ENCODE measurements at regions not wholly inside any gene's neighbourhood (a gene's known extent, or its start where the extent isn't known, plus 50 kb on each side); places are given as distances from the start of the nearest gene placed in this dataset.

- no peak for DNase-seq (ENCODE audit: low read depth in 2 of 2)
Measured at GRCh38 chr5:138665261-138665660, 88.0 kb upstream of the CTNNA1 start.

GRCh38 chr5:138664276-138664943 lies 88.8 kb upstream of the CTNNA1 start:
- no peak for DNase-seq (ENCODE audit: low read depth in 2 of 2)

DNA sequence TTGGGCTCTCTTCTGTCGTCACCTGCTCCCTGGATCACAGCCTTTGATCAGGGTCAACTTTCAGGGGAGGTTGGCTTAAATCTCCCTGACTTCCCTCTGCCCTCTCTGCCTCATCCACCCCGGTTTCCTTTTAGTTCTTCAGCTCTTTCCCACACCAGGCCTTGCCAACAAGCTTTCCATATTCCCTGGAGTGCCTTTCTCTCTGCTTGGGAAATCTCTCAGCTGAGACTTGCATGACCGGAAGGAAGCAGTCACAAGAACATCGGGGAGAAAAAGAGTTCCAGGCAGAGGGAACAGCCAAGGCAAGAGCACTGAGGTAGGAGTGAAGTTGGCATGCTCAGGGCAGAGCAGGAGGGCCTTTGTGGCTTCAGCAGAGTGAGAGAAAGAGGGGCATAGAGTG lies 88.4 kb upstream of the HSPA9 start:
- no peak for DNase-seq (ENCODE audit: low read depth in 2 of 2)

- no peak for DNase-seq (ENCODE audit: low read depth in 2 of 2)
Measured at GRCh38 chr5:138663009-138663408, 87.8 kb upstream of the HSPA9 start.

- DNase-seq (ENCODE audit: low read depth in 2 of 2), result no peak
Measured at GRCh38 chr5:138662599-138662998, 87.4 kb upstream of the HSPA9 start.

DNA sequence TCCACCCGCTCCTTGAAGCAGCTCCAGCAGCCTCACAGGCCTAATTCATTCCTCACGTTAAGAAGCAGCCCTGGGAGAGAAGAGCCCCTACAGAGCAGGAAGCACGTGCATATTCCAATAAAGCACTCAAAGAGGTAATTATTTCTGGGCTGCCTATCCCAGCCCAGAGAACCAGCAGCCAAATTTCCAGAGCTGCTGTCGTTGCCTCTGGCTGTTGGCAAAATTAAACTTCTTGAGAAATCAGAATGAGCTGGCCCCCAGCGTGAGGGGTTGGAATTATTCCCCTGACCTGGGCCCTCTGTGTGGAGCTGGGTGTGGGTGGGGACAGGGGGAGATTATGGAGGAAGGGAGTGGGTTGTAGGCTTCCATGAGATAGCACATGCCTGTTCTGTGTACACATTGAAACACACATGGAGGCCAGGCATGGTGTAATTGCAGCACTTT lies 86.8 kb upstream of the HSPA9 start:
- DNase-seq (ENCODE audit: low read depth in 2 of 2), result no peak

DNA sequence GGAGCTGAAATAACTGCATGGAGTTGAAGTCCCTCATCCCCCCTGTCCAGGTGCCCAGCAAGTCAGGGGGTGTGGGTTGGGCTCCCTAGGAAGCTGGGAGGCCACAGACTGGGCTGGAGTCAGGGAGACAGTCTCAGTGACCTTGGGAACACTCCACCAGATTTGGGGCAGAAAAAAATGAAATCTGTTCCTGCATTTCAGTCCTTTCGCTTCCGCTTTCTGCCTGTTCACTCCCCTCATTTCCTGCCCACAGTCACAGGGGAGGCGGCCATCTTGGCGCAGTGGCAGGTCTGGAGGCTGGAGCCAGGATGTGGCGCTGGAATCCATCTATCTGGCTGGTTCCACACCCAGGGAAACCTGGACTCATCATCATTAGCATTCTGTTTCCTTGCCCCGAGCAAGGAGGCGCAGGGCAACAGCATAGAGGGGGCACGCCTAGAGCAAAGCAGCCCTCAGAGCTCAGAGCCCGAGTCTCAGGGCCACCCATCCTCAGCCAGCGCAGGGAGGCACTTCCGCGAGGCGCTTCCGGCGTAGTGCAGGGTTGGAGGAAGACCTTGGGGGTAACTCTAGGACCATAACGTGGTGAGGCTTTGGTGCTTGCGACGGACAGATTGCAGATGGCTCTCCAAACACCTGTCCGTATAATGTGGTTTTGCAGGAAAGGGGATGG lies 86.2 kb upstream of the HSPA9 start:
- DNase-seq (ENCODE audit: low read depth in 2 of 2), result no peak

DNA sequence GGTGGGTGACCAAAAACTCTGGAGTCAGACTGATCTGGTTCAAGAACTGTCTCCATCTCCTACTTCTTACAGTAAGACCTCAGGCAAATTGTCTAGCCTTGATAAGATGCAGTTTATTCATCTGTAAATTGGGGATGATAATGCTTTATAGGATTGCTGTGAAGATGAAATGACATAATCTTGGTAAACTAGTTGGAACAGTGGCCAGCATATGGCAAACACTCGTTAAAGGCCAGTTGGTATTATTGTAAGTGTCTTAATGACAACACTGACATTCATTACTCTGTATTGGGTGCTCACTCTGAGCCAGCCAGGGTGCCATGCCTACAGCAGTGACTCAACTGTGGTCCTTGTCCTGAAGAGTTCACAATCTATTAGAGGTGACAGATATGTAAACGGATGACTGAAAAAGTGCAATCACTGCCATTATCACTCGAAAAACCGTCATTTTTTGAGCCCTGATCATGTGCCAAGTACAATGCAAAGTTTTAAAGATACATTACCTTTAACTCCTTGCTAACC lies 84.9 kb upstream of the HSPA9 start:
- no peak for DNase-seq (ENCODE audit: low read depth in 2 of 2)

GRCh38 chr5:138659561-138659960 lies 84.4 kb upstream of the HSPA9 start:
- no peak for DNase-seq (ENCODE audit: low read depth in 2 of 2)

- no peak for DNase-seq (ENCODE audit: low read depth in 2 of 2)
Measured at GRCh38 chr5:138659121-138659520, 83.9 kb upstream of the HSPA9 start.

DNA sequence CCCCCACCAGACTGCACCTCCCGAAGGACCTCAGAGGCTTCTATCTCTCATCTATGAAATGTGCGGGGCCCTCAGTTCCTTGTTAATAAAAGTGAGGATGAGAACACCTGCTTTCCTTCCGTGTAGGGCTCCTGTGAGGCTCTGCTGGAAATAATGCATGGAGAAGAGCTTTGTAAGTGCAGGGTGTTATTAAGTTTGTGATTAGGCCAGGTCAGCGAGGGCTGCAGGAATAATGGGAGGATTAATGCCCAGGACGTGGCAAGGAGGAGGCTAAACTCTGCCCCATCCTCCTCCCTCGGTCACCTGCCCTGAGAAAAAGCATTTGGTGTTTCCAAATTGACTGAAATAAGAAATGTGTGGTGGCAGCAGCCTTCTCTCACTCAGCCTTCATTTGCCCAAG lies 83.5 kb upstream of the HSPA9 start:
- DNase-seq (ENCODE audit: low read depth in 2 of 2), result no peak

DNA sequence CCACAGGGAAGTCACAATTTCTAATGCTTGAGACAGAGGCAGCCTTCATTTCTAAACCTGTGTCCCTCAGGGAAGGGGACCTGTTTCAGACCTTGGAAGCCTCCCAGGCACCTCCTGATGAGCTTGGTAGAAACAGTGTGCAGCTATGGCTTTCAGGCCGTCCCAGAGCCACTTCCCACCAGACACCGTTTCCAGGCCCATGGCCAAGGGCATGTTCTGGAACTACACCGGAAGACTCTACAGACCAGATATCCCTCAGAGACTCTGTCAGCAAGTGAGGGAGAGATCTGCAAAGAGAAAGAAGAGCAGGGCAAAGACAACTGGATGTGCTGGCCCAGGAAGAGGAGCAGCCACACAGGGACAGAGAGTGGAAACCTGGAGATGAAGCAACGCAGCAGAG lies 82.2 kb upstream of the HSPA9 start:
- no peak for DNase-seq (ENCODE audit: low read depth in 2 of 2)

DNA sequence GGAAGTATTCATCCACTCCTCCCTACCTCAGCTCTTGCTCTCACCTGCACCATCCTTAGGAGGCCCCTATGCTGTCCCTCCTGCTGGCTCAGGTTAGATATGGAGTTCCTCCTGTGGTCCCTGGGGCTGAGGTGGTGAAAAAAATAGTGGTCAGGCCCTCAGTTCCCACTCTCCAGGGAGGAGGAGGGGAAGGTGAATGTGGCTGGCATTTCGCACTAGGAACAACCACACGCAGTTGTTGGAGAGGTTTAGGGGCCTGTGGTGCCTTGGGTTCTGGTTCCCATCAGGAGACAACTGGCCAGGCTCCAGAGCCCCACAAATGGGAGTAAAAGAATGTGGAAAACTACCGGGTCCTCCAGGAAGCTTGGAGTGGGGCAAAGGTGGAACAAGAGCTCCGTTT lies 81.7 kb upstream of the HSPA9 start:
- DNase-seq (ENCODE audit: low read depth in 2 of 2), result no peak

GRCh38 chr5:138655530-138656190 lies 80.5 kb upstream of the HSPA9 start:
- no peak for DNase-seq (ENCODE audit: low read depth in 2 of 2)

DNA sequence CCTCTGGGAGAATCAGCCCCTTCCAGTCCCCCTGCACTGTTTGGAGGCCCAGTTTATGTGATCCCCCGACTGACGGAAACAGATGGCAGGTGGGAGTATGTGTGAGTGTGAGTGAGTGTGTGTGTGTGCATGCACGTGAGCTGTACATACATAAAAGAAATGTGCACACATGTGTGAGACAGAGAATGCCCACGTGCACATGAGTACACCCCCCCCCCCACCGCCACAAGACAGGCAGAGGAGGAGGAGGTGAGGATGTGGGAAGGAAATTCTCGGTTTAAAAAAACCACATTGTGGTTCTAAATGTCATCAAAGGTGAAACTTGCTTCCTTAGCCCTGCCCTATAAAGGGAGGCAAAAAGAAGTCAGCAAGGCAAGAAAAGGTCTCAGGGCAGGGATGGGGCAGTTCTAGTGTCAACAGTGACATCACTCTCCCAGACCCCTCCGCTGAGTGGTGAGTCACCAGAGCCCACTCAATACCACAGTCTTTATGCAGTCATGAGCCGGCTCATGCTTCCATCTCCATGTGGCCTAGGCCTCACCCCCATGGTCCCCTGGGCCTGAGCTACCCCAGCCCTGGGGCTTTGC lies 79.2 kb upstream of the HSPA9 start:
- peak; percentile 19 to 43 for DNase-seq (ENCODE audit: low read depth in 2 of 2)

DNA sequence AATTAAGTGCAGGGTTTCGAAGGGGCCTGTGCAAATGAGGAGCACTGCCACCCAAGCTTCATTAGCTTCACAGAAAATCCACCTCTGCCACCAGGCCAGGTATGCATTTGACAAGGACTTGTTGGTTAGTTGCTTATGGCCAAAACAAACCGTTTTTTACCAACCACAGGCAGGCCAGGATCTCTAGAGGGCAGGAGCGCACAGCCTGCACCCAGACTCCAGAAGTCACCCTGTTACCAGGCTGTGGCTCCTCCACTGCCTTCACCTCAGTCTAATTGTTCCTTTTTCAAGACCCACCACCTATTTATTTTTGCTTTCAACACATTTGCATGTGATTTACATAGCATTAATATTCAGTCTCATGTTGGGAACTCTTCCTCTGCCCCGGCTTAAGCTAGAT lies 78.3 kb upstream of the HSPA9 start:
- no peak for DNase-seq (ENCODE audit: low read depth in 2 of 2)

GRCh38 chr5:138651767-138652117 lies 76.5 kb upstream of the HSPA9 start:
- DNase-seq (ENCODE audit: low read depth in 2 of 2), result no peak

- no peak for DNase-seq (ENCODE audit: low read depth in 2 of 2)
Measured at GRCh38 chr5:138651058-138651766, 76.0 kb upstream of the HSPA9 start.

DNA sequence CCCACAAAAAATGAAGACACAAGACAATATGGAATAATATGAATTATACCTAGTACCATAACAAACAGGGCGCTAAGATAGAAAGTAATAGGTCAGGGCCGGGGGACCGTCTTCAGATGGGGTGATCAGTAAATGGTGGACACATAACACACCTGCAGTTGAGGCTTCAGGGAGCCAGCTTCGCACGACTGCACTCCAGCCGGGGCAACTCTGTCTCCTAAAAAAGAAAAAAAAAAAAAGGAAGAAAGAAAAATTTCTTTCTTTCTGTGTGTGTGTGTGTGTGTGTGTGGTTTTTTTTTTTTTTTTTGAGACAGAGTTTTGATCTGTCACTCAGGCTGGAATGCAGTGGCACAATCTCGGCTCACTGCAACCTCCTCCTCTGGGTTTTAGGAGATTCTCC lies 75.0 kb upstream of the HSPA9 start:
- no peak for DNase-seq (ENCODE audit: low read depth in 2 of 2)

GRCh38 chr5:138649775-138650174 lies 74.6 kb upstream of the HSPA9 start:
- no peak for DNase-seq (ENCODE audit: low read depth in 2 of 2)

DNA sequence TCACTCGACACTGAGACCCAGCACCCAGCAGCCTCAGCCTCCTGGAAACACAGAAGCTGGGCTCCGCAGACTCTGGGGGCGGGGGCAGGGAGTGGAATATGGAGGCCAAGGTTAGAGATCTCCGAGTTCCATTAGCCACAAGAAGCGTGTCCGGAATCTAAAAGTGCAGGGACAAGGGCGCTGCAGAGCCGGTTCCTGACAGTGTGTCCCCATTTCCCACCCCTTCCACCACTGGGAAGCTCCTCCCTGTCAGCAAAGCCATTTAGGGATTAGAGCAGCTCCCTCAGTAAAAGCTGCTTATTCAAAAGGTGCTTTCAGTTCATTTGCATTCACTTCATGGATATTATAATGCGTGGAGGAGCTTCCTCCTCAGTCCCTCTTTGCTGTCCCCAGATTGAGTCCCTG lies 74.1 kb upstream of the HSPA9 start:
- DNase-seq (ENCODE audit: low read depth in 2 of 2), result no peak

DNA sequence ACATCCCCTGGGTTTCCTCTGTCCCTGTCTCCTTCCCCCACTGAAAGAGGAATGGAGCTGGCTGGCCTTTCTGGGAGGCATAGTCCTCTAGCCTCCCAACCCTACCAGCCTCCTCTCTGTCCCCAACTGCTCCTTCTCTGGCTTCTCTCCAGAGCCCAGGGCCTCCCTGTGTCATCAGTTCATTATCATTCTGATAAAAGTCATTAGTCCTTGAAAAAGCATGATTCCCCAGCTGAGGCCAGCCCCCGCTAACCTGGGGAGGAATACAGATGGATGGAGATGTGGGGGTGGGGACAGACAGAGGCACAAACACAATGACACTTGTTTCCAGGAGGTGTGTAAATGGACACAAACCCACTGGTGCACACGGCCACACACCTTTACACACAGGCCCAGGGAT lies 73.6 kb upstream of the HSPA9 start:
- DNase-seq (ENCODE audit: low read depth in 2 of 2), result no peak
